ENCODE measurements at regions not wholly inside any gene's neighbourhood (a gene's known extent, or its start where the extent isn't known, plus 50 kb on each side); places are given as distances from the start of the nearest gene placed in this dataset.
"Not testable (repeated sequence)": the region's sequence is repeated elsewhere in the genome, so short reads cannot be mapped to it uniquely, and the experiment has no call there.

DNA sequence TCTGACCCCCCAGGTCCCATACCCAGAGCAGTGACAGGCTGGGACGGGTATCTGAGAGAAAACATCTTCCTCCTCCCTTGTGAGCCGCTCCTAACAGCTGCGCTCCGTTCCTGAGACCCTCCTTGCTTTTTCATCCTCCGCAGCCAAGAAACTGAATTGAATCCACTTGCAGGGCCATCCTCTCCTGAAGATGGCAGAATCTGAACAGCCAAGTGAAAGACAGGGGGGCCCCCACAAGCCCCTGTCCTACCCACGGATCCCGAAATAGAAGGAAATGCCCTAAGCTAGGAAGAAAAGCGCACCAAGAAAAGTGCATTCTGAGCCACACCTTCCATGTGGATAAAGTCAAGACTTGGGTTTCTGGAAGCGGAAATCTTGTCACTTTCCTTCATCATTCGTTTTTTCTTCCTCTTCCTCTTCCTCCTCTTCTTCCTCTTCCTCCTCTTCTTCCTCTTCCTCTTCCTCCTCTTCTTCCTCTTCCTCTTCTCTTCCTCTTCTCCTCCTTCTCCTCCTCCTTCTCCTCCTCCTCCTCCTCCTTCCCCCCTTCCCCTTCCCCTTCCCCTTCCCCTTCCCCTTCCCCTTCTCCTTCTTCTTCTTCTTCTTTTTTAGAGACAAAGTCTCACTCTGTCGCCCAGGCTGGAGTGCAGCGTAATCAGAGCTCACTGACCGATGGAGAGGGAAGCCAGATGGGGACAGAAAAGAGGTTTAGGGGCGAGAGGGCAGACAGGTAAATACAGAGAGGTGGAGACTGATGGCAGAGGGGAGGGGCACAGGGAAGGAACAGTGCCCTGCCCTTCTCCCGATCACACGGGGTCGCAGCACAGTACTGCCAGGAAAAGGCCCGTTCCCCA lies 86.0 kb upstream of the WWC2 start:
- H3K27ac ChIP-seq: no peak overlapping the region
- no peak overlapping the region for H3K4me3 ChIP-seq
- ATAC-seq (no peak), DNase-seq (no peak)
- TF ChIP-seq, protein P1, sequence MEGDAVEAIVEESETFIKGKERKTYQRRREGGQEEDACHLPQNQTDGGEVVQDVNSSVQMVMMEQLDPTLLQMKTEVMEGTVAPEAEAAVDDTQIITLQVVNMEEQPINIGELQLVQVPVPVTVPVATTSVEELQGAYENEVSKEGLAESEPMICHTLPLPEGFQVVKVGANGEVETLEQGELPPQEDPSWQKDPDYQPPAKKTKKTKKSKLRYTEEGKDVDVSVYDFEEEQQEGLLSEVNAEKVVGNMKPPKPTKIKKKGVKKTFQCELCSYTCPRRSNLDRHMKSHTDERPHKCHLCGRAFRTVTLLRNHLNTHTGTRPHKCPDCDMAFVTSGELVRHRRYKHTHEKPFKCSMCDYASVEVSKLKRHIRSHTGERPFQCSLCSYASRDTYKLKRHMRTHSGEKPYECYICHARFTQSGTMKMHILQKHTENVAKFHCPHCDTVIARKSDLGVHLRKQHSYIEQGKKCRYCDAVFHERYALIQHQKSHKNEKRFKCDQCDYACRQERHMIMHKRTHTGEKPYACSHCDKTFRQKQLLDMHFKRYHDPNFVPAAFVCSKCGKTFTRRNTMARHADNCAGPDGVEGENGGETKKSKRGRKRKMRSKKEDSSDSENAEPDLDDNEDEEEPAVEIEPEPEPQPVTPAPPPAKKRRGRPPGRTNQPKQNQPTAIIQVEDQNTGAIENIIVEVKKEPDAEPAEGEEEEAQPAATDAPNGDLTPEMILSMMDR (IDR thresholded peaks at IDR 0.05): no peak
- intact Hi-C loops (cut with DNase I): no loop called here
- H3K4me1 ChIP-seq: no peaks in the 10 kb centered on the region
- H3K36me3 ChIP-seq: no peaks in the 10 kb centered on the region
- H3K27me3 ChIP-seq (ENCODE audit: low read depth): no peaks in the 10 kb centered on the region
- no peaks in the 10 kb centered on the region for H3K9me3 ChIP-seq

DNA sequence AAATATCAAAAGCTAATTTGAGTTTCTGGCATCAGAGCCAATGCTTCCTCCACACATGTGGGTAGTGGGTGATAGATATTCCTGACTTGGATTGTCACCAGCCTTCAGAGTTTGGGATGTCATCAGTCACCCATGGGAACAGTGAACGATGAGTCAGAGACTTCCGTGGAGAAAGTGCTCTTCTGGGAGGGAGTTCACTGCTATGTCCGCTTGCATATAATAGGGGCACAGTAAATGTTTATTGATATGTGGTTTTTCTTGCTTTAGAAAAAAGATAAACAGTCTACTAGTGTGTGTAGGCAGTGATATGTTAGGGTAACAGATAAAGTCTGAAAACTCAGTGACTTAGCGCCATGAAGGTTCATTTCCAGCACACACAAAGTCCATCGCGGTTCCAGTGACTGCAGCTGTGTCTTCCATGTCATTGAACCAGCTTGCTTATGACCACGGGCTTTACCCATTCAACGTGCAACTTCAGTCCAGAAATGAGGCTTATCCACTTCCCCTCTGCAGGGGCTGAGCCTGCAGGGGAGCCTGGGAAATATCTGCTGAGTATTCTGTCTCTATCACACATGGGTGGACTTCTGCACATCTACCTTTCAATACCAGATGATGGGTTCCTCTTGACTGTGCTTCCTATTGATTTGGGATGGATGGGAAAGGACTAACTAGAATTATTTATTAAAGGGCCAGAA lies 87.7 kb upstream of the WWC2 start:
- intact Hi-C loops (cut with DNase I): no loop called here
- Histone ChIP-seq H3K4me3 (no peak overlapping the region), H3K9me3 (no peaks in the 10 kb centered on the region), H3K27ac (no peak overlapping the region), H3K27me3 (ENCODE audit: low read depth) (no peaks in the 10 kb centered on the region), H3K36me3 (no peaks in the 10 kb centered on the region), H3K4me1 (no peaks in the 10 kb centered on the region)
- ATAC-seq: no peak
- TF ChIP-seq, protein P1 (IDR thresholded peaks at IDR 0.05): no peak
- DNase-seq: no peak

GRCh38 chr4:183008492-183008891 lies 90.6 kb upstream of the WWC2 start:
- ATAC-seq: no peak
- Histone ChIP-seq H3K27ac (no peak overlapping the region), H3K4me1 (no peaks in the 10 kb centered on the region), H3K27me3 (ENCODE audit: low read depth) (no peaks in the 10 kb centered on the region), H3K36me3 (no peaks in the 10 kb centered on the region), H3K4me3 (no peak overlapping the region), H3K9me3 (no peaks in the 10 kb centered on the region)
- intact Hi-C loops (cut with DNase I): no loop called here
- DNase-seq: no peak
- TF ChIP-seq, protein P1 (IDR thresholded peaks at IDR 0.05): no peak

DNA sequence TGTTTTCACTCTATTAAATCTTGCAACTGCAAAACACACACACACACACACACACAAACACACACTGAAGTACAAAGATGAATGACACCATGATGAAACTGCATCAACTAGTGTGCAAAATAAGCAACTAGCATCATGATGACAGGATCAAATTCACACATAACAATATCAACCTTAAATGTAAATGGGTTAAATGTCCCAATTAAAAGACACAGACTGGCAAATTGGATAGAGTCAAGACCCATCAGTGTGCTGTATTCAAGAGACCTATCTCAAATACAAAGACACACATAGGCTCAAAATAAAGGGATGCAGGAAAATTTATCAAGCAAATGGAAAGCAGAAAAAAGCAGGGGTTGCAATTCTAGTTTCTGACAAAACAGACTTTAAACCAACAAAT lies 87.2 kb upstream of the DCTD start:
- ATAC-seq; H3K36me3 ChIP-seq; H3K4me3 ChIP-seq; H3K9me3 ChIP-seq; H3K4me1 ChIP-seq; intact Hi-C loops (cut with DNase I); DNase-seq; H3K27me3 ChIP-seq (ENCODE audit: low read depth); H3K27ac ChIP-seq: not testable (repeated sequence)

DNA sequence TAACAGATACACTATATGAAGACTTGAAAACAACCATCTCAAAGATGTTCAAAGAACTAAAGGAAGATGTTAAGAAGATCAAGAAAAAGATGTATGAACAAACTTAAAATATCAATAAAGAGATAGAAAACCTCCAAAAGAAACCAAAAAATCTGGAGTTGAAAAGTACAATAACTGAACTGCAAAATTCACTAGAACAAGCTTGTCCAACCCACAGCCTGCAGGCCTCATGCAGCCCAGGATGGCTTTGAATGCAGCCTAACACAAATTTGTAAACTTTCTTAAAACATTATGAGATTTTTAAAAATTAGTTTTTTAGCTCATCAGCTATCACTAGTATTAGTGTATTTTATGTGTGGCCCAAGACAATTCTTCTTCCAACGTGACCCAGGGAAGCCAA lies 77.0 kb upstream of the DCTD start:
- ATAC-seq (no peak), DNase-seq (no peak)
- Histone ChIP-seq H3K4me3 (no peak overlapping the region), H3K9me3 (peaks cover 21% of the 10 kb centered on the region), H3K27ac (no peak overlapping the region), H3K4me1 (no peaks in the 10 kb centered on the region), H3K27me3 (ENCODE audit: low read depth) (no peaks in the 10 kb centered on the region), H3K36me3 (no peaks in the 10 kb centered on the region)
- intact Hi-C loops (cut with DNase I): no loop called here
- TF ChIP-seq, protein P1 (IDR thresholded peaks at IDR 0.05): no peak
